ENCODE measurements at regions not wholly inside any gene's neighbourhood (a gene's known extent, or its start where the extent isn't known, plus 50 kb on each side); places are given as distances from the start of the nearest gene placed in this dataset.

GRCh38 chr2:81087646-81088045 is 783.1 kb upstream of the LRRTM1 start:
- Histone ChIP-seq H3K4me3 (no peak overlapping the region), H3K9me3 (no peaks in the 10 kb centered on the region), H3K27ac (no peak overlapping the region), H3K27me3 (no peaks in the 10 kb centered on the region), H3K36me3 (ENCODE audit: low read depth, missing control alignments) (no peaks in the 10 kb centered on the region), H3K4me1 (no peaks in the 10 kb centered on the region)
- intact Hi-C loops (cut with DNase I; ENCODE audit: low total_unique reads) = no loop called here
- no peak for DNase-seq
- 83 to 89% methylated on average over 3 of the region's 3 CpGs for WGBS, 2 donors
- TF ChIP-seq CTCF (IDR thresholded peaks at IDR 0.05) (no peak), POLR2A (IDR thresholded peaks at IDR 0.05) (no peak)

- no peak for TF ChIP-seq CTCF (IDR thresholded peaks at IDR 0.05)
- no peak for TF ChIP-seq POLR2A (IDR thresholded peaks at IDR 0.05)
- Histone ChIP-seq H3K27ac (no peak overlapping the region), H3K36me3 (ENCODE audit: low read depth, missing control alignments) (no peaks in the 10 kb centered on the region), H3K4me1 (no peaks in the 10 kb centered on the region), H3K27me3 (no peaks in the 10 kb centered on the region), H3K4me3 (no peak overlapping the region), H3K9me3 (no peaks in the 10 kb centered on the region)
- DNase-seq = no peak
- WGBS, 2 donors = 59 to 66% methylated on average over 1 of the region's 1 CpG
- intact Hi-C loops (cut with DNase I; ENCODE audit: low total_unique reads) = no loop called here
Measured at GRCh38 chr2:81084101-81084500, 779.5 kb upstream of the LRRTM1 start.

GRCh38 chr2:81078631-81079030 is 774.1 kb upstream of the LRRTM1 start:
- no peaks in the 10 kb centered on the region for H3K9me3 ChIP-seq
- no peaks in the 10 kb centered on the region for H3K27me3 ChIP-seq
- TF ChIP-seq CTCF (IDR thresholded peaks at IDR 0.05) (no peak), POLR2A (IDR thresholded peaks at IDR 0.05) (no peak)
- H3K4me1 ChIP-seq = no peaks in the 10 kb centered on the region
- DNase-seq = no peak
- H3K27ac ChIP-seq = no peak overlapping the region
- 81 to 84% methylated on average over 2 of the region's 2 CpGs for WGBS, 2 donors
- H3K36me3 ChIP-seq (ENCODE audit: low read depth, missing control alignments) = no peaks in the 10 kb centered on the region
- intact Hi-C loops (cut with DNase I; ENCODE audit: low total_unique reads) = no loop called here
- H3K4me3 ChIP-seq = no peak overlapping the region

GRCh38 chr2:81078102-81078501 is 773.5 kb upstream of the LRRTM1 start:
- DNase-seq = no peak
- WGBS, 2 donors = 68 to 76% methylated on average over 4 of the region's 4 CpGs
- intact Hi-C loops (cut with DNase I; ENCODE audit: low total_unique reads) = no loop called here
- Histone ChIP-seq H3K4me1 (no peaks in the 10 kb centered on the region), H3K4me3 (no peak overlapping the region), H3K36me3 (ENCODE audit: low read depth, missing control alignments) (no peaks in the 10 kb centered on the region), H3K27me3 (no peaks in the 10 kb centered on the region), H3K27ac (no peak overlapping the region), H3K9me3 (no peaks in the 10 kb centered on the region)
- TF ChIP-seq POLR2A (IDR thresholded peaks at IDR 0.05) = no peak
- no peak for TF ChIP-seq CTCF (IDR thresholded peaks at IDR 0.05)

GRCh38 chr2:81077396-81077795 is 772.8 kb upstream of the LRRTM1 start:
- Histone ChIP-seq H3K27ac (no peak overlapping the region), H3K9me3 (no peaks in the 10 kb centered on the region), H3K36me3 (ENCODE audit: low read depth, missing control alignments) (no peaks in the 10 kb centered on the region), H3K4me3 (no peak overlapping the region), H3K27me3 (no peaks in the 10 kb centered on the region), H3K4me1 (no peaks in the 10 kb centered on the region)
- intact Hi-C loops (cut with DNase I; ENCODE audit: low total_unique reads) = no loop called here
- TF ChIP-seq POLR2A (IDR thresholded peaks at IDR 0.05) (no peak), CTCF (IDR thresholded peaks at IDR 0.05) (no peak)
- 65 to 74% methylated on average over 5 of the region's 5 CpGs for WGBS, 2 donors
- no peak for DNase-seq

All from testis (tissue), 2 donors.